ENCODE measurements at regions not wholly inside any gene's neighbourhood (a gene's known extent, or its start where the extent isn't known, plus 50 kb on each side); places are given as distances from the start of the nearest gene placed in this dataset.

GRCh38 chr16:11437069-11437468, 91.8 kb downstream of the RMI2 start:
- H3K4me3 ChIP-seq, result no peak overlapping the region
- no peak for ATAC-seq (ENCODE audit: insufficient number of reproducible peaks, low FRiP score, low read depth)
- no peak for TF ChIP-seq CTCF (IDR thresholded peaks at IDR 0.05)
- no peaks in the 10 kb centered on the region for H3K36me3 ChIP-seq
- DNase-seq (ENCODE audit: low spot score), result no peak
- no peaks in the 10 kb centered on the region for H3K27me3 ChIP-seq (replicated peaks; ENCODE audit: insufficient read depth)
- no peaks in the 10 kb centered on the region for H3K4me1 ChIP-seq (ENCODE audit: control insufficient read depth in 1 of 2, low read depth in 2 of 2)
- no peak overlapping the region for H3K27ac ChIP-seq
- peaks cover 6% of the 10 kb centered on the region for H3K9me3 ChIP-seq

GRCh38 chr16:11439790-11440656, 94.8 kb downstream of the RMI2 start:
- TF ChIP-seq CTCF (IDR thresholded peaks at IDR 0.05), result no peak
- no peaks in the 10 kb centered on the region for H3K36me3 ChIP-seq
- no peaks in the 10 kb centered on the region for H3K27me3 ChIP-seq (replicated peaks; ENCODE audit: insufficient read depth)
- no peak overlapping the region for H3K4me3 ChIP-seq
- H3K27ac ChIP-seq, result no peak overlapping the region
- no peak for DNase-seq (ENCODE audit: low spot score)
- H3K4me1 ChIP-seq (ENCODE audit: control insufficient read depth in 1 of 2, low read depth in 2 of 2), result no peaks in the 10 kb centered on the region
- ATAC-seq (ENCODE audit: insufficient number of reproducible peaks, low FRiP score, low read depth), result no peak
- peaks cover 6% of the 10 kb centered on the region for H3K9me3 ChIP-seq

GRCh38 chr16:11440657-11441012, 95.4 kb downstream of the RMI2 start:
- TF ChIP-seq CTCF (IDR thresholded peaks at IDR 0.05), result no peak
- Histone ChIP-seq H3K27ac (no peak overlapping the region), H3K9me3 (peaks cover 6% of the 10 kb centered on the region), H3K4me1 (ENCODE audit: control insufficient read depth in 1 of 2, low read depth in 2 of 2) (no peaks in the 10 kb centered on the region), H3K36me3 (no peaks in the 10 kb centered on the region), H3K27me3 (replicated peaks; ENCODE audit: insufficient read depth) (no peaks in the 10 kb centered on the region), H3K4me3 (no peak overlapping the region)
- DNase-seq (ENCODE audit: low spot score) (no peak), ATAC-seq (ENCODE audit: insufficient number of reproducible peaks, low FRiP score, low read depth) (no peak)

GRCh38 chr16:11445486-11445885, 100.2 kb downstream of the RMI2 start:
- ATAC-seq (ENCODE audit: insufficient number of reproducible peaks, low FRiP score, low read depth), result no peak
- no peaks in the 10 kb centered on the region for H3K4me1 ChIP-seq (ENCODE audit: control insufficient read depth in 1 of 2, low read depth in 2 of 2)
- H3K9me3 ChIP-seq, result peaks cover 2% of the 10 kb centered on the region
- no peaks in the 10 kb centered on the region for H3K27me3 ChIP-seq (replicated peaks; ENCODE audit: insufficient read depth)
- H3K36me3 ChIP-seq, result no peaks in the 10 kb centered on the region
- no peak for DNase-seq (ENCODE audit: low spot score)
- no peak overlapping the region for H3K27ac ChIP-seq
- H3K4me3 ChIP-seq, result no peak overlapping the region
- TF ChIP-seq CTCF (IDR thresholded peaks at IDR 0.05), result no peak

- no peak for TF ChIP-seq CTCF (IDR thresholded peaks at IDR 0.05)
- Histone ChIP-seq H3K36me3 (no peaks in the 10 kb centered on the region), H3K27ac (no peak overlapping the region), H3K27me3 (replicated peaks; ENCODE audit: insufficient read depth) (no peaks in the 10 kb centered on the region), H3K4me3 (no peak overlapping the region), H3K9me3 (no peaks in the 10 kb centered on the region), H3K4me1 (ENCODE audit: control insufficient read depth in 1 of 2, low read depth in 2 of 2) (no peaks in the 10 kb centered on the region)
- ATAC-seq (ENCODE audit: insufficient number of reproducible peaks, low FRiP score, low read depth), result no peak
- no peak for DNase-seq (ENCODE audit: low spot score)
Measured at GRCh38 chr16:11446566-11447119, 101.4 kb downstream of the RMI2 start.

Data from thoracic aorta (tissue), 2 donors.